ENCODE measurements at regions not wholly inside any gene's neighbourhood (a gene's known extent, or its start where the extent isn't known, plus 50 kb on each side); places are given as distances from the start of the nearest gene placed in this dataset.
"Not testable (repeated sequence)": the region's sequence is repeated elsewhere in the genome, so short reads cannot be mapped to it uniquely, and the experiment has no call there.

- no peaks in the 10 kb centered on the region for H3K4me1 Mint-ChIP-seq
- H3K4me3 Mint-ChIP-seq = no peak overlapping the region
- no peak overlapping the region for H3K27ac Mint-ChIP-seq
- no peaks in the 10 kb centered on the region for H3K27me3 Mint-ChIP-seq (ENCODE audit: low read depth, poor library complexity)
- peaks cover 4% of the 10 kb centered on the region for H3K36me3 Mint-ChIP-seq (ENCODE audit: low read depth)
- no peak for DNase-seq
- H3K9me3 Mint-ChIP-seq = peaks cover 100% of the 10 kb centered on the region
- TF ChIP-seq CTCF (IDR thresholded peaks at IDR 0.05) = no peak
Measured at GRCh38 chr14:106327234-106327633, 800.9 kb downstream of the TMEM121 start.

GRCh38 chr14:106327702-106328353, 801.4 kb downstream of the TMEM121 start:
- H3K9me3 Mint-ChIP-seq = peaks cover 98% of the 10 kb centered on the region
- not testable (repeated sequence) for H3K36me3 Mint-ChIP-seq (ENCODE audit: low read depth); H3K27me3 Mint-ChIP-seq (ENCODE audit: low read depth, poor library complexity); H3K4me3 Mint-ChIP-seq; H3K27ac Mint-ChIP-seq; DNase-seq; H3K4me1 Mint-ChIP-seq

GRCh38 chr14:106329243-106329642, 802.9 kb downstream of the TMEM121 start:
- not testable (repeated sequence) for H3K4me1 Mint-ChIP-seq; DNase-seq; H3K36me3 Mint-ChIP-seq (ENCODE audit: low read depth); H3K27me3 Mint-ChIP-seq (ENCODE audit: low read depth, poor library complexity); H3K27ac Mint-ChIP-seq; H3K4me3 Mint-ChIP-seq
- H3K9me3 Mint-ChIP-seq = peaks cover 98% of the 10 kb centered on the region

GRCh38 chr14:106329987-106330774, 803.8 kb downstream of the TMEM121 start:
- H3K36me3 Mint-ChIP-seq (ENCODE audit: low read depth); H3K27ac Mint-ChIP-seq; DNase-seq; H3K27me3 Mint-ChIP-seq (ENCODE audit: low read depth, poor library complexity); H3K4me3 Mint-ChIP-seq; H3K4me1 Mint-ChIP-seq: not testable (repeated sequence)
- H3K9me3 Mint-ChIP-seq = peaks cover 96% of the 10 kb centered on the region

- H3K36me3 Mint-ChIP-seq (ENCODE audit: low read depth); H3K27ac Mint-ChIP-seq; DNase-seq; H3K4me1 Mint-ChIP-seq; H3K4me3 Mint-ChIP-seq; H3K27me3 Mint-ChIP-seq (ENCODE audit: low read depth, poor library complexity): not testable (repeated sequence)
- peaks cover 77% of the 10 kb centered on the region for H3K9me3 Mint-ChIP-seq
Measured at GRCh38 chr14:106334428-106335109, 808.2 kb downstream of the TMEM121 start.

- DNase-seq; H3K27me3 Mint-ChIP-seq (ENCODE audit: low read depth, poor library complexity); H3K27ac Mint-ChIP-seq: not testable (repeated sequence)
Measured at GRCh38 chr14:106335110-106335429, 808.7 kb downstream of the TMEM121 start.

GRCh38 chr14:106338775-106339174, 812.4 kb downstream of the TMEM121 start:
- peaks cover 75% of the 10 kb centered on the region for H3K9me3 Mint-ChIP-seq

More at GRCh38 chr14:106335110-106335429, 808.7 kb downstream of the TMEM121 start:
- H3K36me3 Mint-ChIP-seq (ENCODE audit: low read depth); H3K4me1 Mint-ChIP-seq; H3K4me3 Mint-ChIP-seq: not testable (repeated sequence)
- peaks cover 77% of the 10 kb centered on the region for H3K9me3 Mint-ChIP-seq

GRCh38 chr14:106340658-106341057, 814.3 kb downstream of the TMEM121 start:
- not testable (repeated sequence) for H3K4me3 Mint-ChIP-seq; H3K36me3 Mint-ChIP-seq (ENCODE audit: low read depth); DNase-seq; H3K27ac Mint-ChIP-seq; H3K27me3 Mint-ChIP-seq (ENCODE audit: low read depth, poor library complexity); H3K4me1 Mint-ChIP-seq
- peaks cover 81% of the 10 kb centered on the region for H3K9me3 Mint-ChIP-seq

More at GRCh38 chr14:106338775-106339174, 812.4 kb downstream of the TMEM121 start:
- DNase-seq; H3K27me3 Mint-ChIP-seq (ENCODE audit: low read depth, poor library complexity); H3K4me1 Mint-ChIP-seq; H3K4me3 Mint-ChIP-seq; H3K36me3 Mint-ChIP-seq (ENCODE audit: low read depth); H3K27ac Mint-ChIP-seq: not testable (repeated sequence)

GRCh38 chr14:106341161-106341560, 814.8 kb downstream of the TMEM121 start:
- peaks cover 81% of the 10 kb centered on the region for H3K9me3 Mint-ChIP-seq
- H3K4me1 Mint-ChIP-seq; DNase-seq; H3K4me3 Mint-ChIP-seq; H3K27me3 Mint-ChIP-seq (ENCODE audit: low read depth, poor library complexity); H3K27ac Mint-ChIP-seq; H3K36me3 Mint-ChIP-seq (ENCODE audit: low read depth): not testable (repeated sequence)
